DOHH2 (cell line): ENCODE measurements at regions not wholly inside any gene's neighbourhood (a gene's known extent, or its start where the extent isn't known, plus 50 kb on each side); places are given as distances from the start of the nearest gene placed in this dataset.

Source experiments
- EZH2phosphoT487 ChIP-seq: fragments of 200-600 bp; sonication (generic); IDR thresholded peaks from 2 replicates; pipeline ENCODE4 v1.6.1; 2017; ENCODE audit warnings: borderline replicate concordance, mild to moderate bottlenecking, antibody characterized with exemption, low read length, moderate library complexity, mixed read lengths
- TF ChIP-seq, protein P1 (sequence below): fragments of 200-600 bp; sonication (generic); IDR thresholded peaks from one replicate; pipeline ENCODE4 v1.5.1; 2014; ENCODE audit warnings: antibody characterized with exemption, mild to moderate bottlenecking, low read depth, low read length; ENCODE audit not compliant: poor library complexity, severe bottlenecking

DNA sequence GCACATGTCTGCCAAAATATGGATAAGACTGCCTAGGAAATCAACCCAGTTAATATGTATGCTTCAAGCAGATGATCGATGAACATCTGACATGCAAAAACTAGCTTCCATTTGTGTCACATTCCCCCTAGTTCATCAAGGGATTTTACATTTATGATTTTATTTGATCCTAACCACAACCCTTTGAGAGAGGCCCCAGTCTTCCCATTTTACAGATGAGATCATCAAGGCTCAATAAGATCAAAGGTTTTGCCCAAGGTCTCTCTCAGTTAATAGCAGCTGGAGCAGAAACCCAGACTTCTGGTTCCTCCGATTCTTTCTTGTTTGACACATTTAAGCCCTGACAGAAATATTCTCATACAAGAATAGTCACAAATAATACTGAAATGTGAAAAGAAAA, 107.7 kb upstream of the PPP2R5A start:
- TF ChIP-seq, protein P1, sequence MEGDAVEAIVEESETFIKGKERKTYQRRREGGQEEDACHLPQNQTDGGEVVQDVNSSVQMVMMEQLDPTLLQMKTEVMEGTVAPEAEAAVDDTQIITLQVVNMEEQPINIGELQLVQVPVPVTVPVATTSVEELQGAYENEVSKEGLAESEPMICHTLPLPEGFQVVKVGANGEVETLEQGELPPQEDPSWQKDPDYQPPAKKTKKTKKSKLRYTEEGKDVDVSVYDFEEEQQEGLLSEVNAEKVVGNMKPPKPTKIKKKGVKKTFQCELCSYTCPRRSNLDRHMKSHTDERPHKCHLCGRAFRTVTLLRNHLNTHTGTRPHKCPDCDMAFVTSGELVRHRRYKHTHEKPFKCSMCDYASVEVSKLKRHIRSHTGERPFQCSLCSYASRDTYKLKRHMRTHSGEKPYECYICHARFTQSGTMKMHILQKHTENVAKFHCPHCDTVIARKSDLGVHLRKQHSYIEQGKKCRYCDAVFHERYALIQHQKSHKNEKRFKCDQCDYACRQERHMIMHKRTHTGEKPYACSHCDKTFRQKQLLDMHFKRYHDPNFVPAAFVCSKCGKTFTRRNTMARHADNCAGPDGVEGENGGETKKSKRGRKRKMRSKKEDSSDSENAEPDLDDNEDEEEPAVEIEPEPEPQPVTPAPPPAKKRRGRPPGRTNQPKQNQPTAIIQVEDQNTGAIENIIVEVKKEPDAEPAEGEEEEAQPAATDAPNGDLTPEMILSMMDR, result no peak
- TF ChIP-seq EZH2phosphoT487, result no peak
